Erythroblast (primary cell): ENCODE measurements at regions not wholly inside any gene's neighbourhood (a gene's known extent, or its start where the extent isn't known, plus 50 kb on each side); places are given as distances from the start of the nearest gene placed in this dataset.

Source experiments
- GATA1 ChIP-seq: IDR thresholded peaks from 2 replicates; pipeline ENCODE4 v1.6.1; 2011; ENCODE audit warnings: low read depth, mild to moderate bottlenecking, control low read depth, low read length, moderate library complexity
- POLR2A ChIP-seq: IDR thresholded peaks from 2 replicates; pipeline ENCODE4 v1.6.1; 2011; ENCODE audit warnings: mild to moderate bottlenecking, low read length

GRCh38 chr10:44818041-44818649 lies 93.0 kb upstream of the TMEM72 start:
- TF ChIP-seq POLR2A = no peak
- TF ChIP-seq GATA1 = no peak
